Suprapubic skin (tissue), 4 donors: ENCODE measurements at regions not wholly inside any gene's neighbourhood (a gene's known extent, or its start where the extent isn't known, plus 50 kb on each side); places are given as distances from the start of the nearest gene placed in this dataset.

ENCODE experiments used
- POLR2A ChIP-seq, 2 donors: fragments of 450-650 bp; IDR thresholded peaks; one replicate each; pipeline ENCODE4 v1.6.1; 2017; ENCODE audit warnings: antibody characterized with exemption in 2 of 2, mild to moderate bottlenecking in 2 of 2, moderate library complexity in 2 of 2
- POLR2AphosphoS5 ChIP-seq, 3 donors: sonication (generic); formaldehyde crosslinking; IDR thresholded peaks; one replicate each; pipeline ENCODE4 v1.6.1; 2017; ENCODE audit warnings: antibody characterized with exemption in 3 of 3
- TF ChIP-seq, protein P1 (sequence below), 2 donors: fragments of 200-600 bp in 1 of 2; fragments of 450-650 bp in 1 of 2; sonication (generic) in 1 of 2; IDR thresholded peaks; one replicate each; pipeline ENCODE4 v1.5.1; 2016 to 2019; ENCODE audit warnings: antibody characterized with exemption in 2 of 2, mild to moderate bottlenecking in 1 of 2, moderate library complexity in 1 of 2

DNA sequence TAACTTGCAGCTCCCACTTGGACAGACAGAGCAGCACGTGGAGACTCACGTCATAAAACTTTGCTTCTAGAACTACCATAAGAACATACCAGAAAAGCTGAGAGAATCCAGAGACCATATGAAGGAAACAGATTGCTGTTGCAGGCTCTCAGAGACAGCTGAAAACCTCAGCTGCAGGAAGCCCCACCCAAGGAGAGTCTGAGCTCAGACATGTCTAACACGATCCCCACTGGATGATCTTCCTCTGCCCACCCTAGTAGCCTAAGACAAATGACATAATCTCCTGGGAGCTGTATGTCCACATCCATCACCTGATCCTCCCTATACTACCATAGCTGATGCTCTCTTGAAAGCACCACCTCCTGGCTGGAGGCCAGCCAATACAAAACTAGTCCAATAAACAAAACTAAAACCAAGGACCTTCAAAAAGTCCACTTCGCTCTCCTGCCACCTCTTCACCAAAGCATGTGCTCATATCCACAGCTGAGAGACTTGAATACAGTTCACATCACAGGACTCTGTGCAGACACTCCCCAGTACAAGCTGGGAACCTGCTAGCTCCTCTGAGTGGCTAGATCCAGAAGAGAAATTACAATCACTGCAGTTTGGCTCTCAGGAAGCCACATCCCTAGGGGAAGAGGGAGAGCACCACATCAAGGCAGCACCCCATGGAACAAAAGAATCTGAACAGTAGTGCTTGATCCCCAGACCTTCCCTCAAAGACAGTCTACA lies 257.4 kb downstream of the TRIM36 start:
- TF ChIP-seq POLR2AphosphoS5 (IDR thresholded peaks at IDR 0.05) (no peak), POLR2A (IDR thresholded peaks at IDR 0.05) (no peak)
- TF ChIP-seq, protein P1, sequence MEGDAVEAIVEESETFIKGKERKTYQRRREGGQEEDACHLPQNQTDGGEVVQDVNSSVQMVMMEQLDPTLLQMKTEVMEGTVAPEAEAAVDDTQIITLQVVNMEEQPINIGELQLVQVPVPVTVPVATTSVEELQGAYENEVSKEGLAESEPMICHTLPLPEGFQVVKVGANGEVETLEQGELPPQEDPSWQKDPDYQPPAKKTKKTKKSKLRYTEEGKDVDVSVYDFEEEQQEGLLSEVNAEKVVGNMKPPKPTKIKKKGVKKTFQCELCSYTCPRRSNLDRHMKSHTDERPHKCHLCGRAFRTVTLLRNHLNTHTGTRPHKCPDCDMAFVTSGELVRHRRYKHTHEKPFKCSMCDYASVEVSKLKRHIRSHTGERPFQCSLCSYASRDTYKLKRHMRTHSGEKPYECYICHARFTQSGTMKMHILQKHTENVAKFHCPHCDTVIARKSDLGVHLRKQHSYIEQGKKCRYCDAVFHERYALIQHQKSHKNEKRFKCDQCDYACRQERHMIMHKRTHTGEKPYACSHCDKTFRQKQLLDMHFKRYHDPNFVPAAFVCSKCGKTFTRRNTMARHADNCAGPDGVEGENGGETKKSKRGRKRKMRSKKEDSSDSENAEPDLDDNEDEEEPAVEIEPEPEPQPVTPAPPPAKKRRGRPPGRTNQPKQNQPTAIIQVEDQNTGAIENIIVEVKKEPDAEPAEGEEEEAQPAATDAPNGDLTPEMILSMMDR (IDR thresholded peaks at IDR 0.05) = no peak
